Activated T-helper 1 cell treated with anti-CD3 and anti-CD28 coated beads, Interleukin-12 subunit alpha, Interleukin-12 subunit beta, Interleukin-2, Interleukin-4 antibody, amounts not matched to agents 30 ng/mL and 10 ng/mL and 1 ng/mL, durations not matched to agents 14 hours and 24 hours and 36 hours (primary cell): ENCODE measurements at regions not wholly inside any gene's neighbourhood (a gene's known extent, or its start where the extent isn't known, plus 50 kb on each side); places are given as distances from the start of the nearest gene placed in this dataset.
"Not testable (repeated sequence)": the region's sequence is repeated elsewhere in the genome, so short reads cannot be mapped to it uniquely, and the experiment has no call there.

Source experiments
- DNase-seq: peaks from one replicate; pipeline ENCODE4 v3.0.0; 2021; ENCODE audit warnings: low spot score
- H3K27ac Mint-ChIP-seq: one replicate; pipeline ENCODE4 v1.8.0; 2021; ENCODE audit warnings: mild to moderate bottlenecking, mixed read lengths
- H3K27me3 Mint-ChIP-seq: one replicate; pipeline ENCODE4 v1.8.0; 2022; ENCODE audit warnings: mild to moderate bottlenecking, moderate library complexity, mixed read lengths; ENCODE audit not compliant: insufficient read depth
- H3K36me3 Mint-ChIP-seq: one replicate; pipeline ENCODE4 v1.8.0; 2021; ENCODE audit warnings: low read depth, mixed read lengths
- H3K4me1 Mint-ChIP-seq: one replicate; pipeline ENCODE4 v1.8.0; 2021; ENCODE audit warnings: low read depth, mixed read lengths
- H3K4me3 Mint-ChIP-seq: one replicate; pipeline ENCODE4 v1.8.0; 2021; ENCODE audit warnings: mild to moderate bottlenecking, moderate library complexity, mixed read lengths
- H3K9me3 Mint-ChIP-seq: one replicate; pipeline ENCODE4 v1.8.0; 2021; ENCODE audit warnings: mixed read lengths
- intact Hi-C: fragments of 100-400 bp; cut with micrococcal nuclease; formaldehyde crosslinking; loops from one replicate; pipeline ENCODE4 v1.15.1; 2024

GRCh38 chrX:42237956-42238355 lies 314.6 kb upstream of the CASK start:
- Mint-ChIP-seq H3K27ac (no peak overlapping the region), H3K4me3 (no peak overlapping the region), H3K27me3 (no peaks in the 10 kb centered on the region), H3K36me3 (peaks cover 2% of the 10 kb centered on the region), H3K9me3 (no peaks in the 10 kb centered on the region), H3K4me1 (peaks cover 7% of the 10 kb centered on the region)
- DNase-seq: no peak
- intact Hi-C loops: no loop called here

GRCh38 chrX:42229533-42229932 lies 306.2 kb upstream of the CASK start:
- no peak for DNase-seq
- Mint-ChIP-seq H3K27me3 (no peaks in the 10 kb centered on the region), H3K9me3 (peaks cover 21% of the 10 kb centered on the region), H3K4me3 (no peak overlapping the region), H3K36me3 (peaks cover 5% of the 10 kb centered on the region), H3K4me1 (peaks cover 12% of the 10 kb centered on the region), H3K27ac (no peak overlapping the region)
- intact Hi-C loops: no loop called here

- Mint-ChIP-seq H3K27me3 (peaks cover 3% of the 10 kb centered on the region), H3K36me3 (peaks cover under 1% of the 10 kb centered on the region), H3K4me3 (no peak overlapping the region), H3K9me3 (peaks cover 1% of the 10 kb centered on the region), H3K4me1 (no peaks in the 10 kb centered on the region), H3K27ac (no peak overlapping the region)
- DNase-seq: no peak
- intact Hi-C loops: no loop called here
These were observed 297.3 kb upstream of the CASK start for GRCh38 chrX:42220666-42221065.

GRCh38 chrX:42220083-42220482 lies 296.7 kb upstream of the CASK start:
- H3K36me3 Mint-ChIP-seq: no peaks in the 10 kb centered on the region
- no peaks in the 10 kb centered on the region for H3K9me3 Mint-ChIP-seq
- no peak overlapping the region for H3K27ac Mint-ChIP-seq
- peaks cover 3% of the 10 kb centered on the region for H3K27me3 Mint-ChIP-seq
- DNase-seq: no peak
- H3K4me1 Mint-ChIP-seq: no peaks in the 10 kb centered on the region
- no peak overlapping the region for H3K4me3 Mint-ChIP-seq
- intact Hi-C loops: no loop called here

GRCh38 chrX:42219231-42219630 lies 295.9 kb upstream of the CASK start:
- Mint-ChIP-seq H3K27me3 (peaks cover 3% of the 10 kb centered on the region), H3K4me1 (no peaks in the 10 kb centered on the region), H3K27ac (no peak overlapping the region), H3K36me3 (no peaks in the 10 kb centered on the region), H3K4me3 (no peak overlapping the region), H3K9me3 (no peaks in the 10 kb centered on the region)
- DNase-seq: no peak
- intact Hi-C loops: no loop called here

- H3K36me3 Mint-ChIP-seq: no peaks in the 10 kb centered on the region
- DNase-seq: no peak
- H3K27ac Mint-ChIP-seq: no peak overlapping the region
- H3K27me3 Mint-ChIP-seq: no peaks in the 10 kb centered on the region
- no peaks in the 10 kb centered on the region for H3K4me1 Mint-ChIP-seq
- intact Hi-C loops: no loop called here
- H3K9me3 Mint-ChIP-seq: peaks cover 4% of the 10 kb centered on the region
- H3K4me3 Mint-ChIP-seq: no peak overlapping the region
These were observed 272.2 kb upstream of the CASK start for GRCh38 chrX:42195506-42195905.

- no peak overlapping the region for H3K27ac Mint-ChIP-seq
- H3K27me3 Mint-ChIP-seq: no peaks in the 10 kb centered on the region
- DNase-seq: no peak
- H3K36me3 Mint-ChIP-seq: no peaks in the 10 kb centered on the region
- peaks cover 7% of the 10 kb centered on the region for H3K4me1 Mint-ChIP-seq
- intact Hi-C loops: no loop called here
- H3K4me3 Mint-ChIP-seq: no peak overlapping the region
- peaks cover 4% of the 10 kb centered on the region for H3K9me3 Mint-ChIP-seq
These were observed 266.2 kb upstream of the CASK start for GRCh38 chrX:42189576-42189975.

GRCh38 chrX:42188730-42189129 lies 265.4 kb upstream of the CASK start:
- Mint-ChIP-seq H3K27ac (no peak overlapping the region), H3K9me3 (peaks cover 4% of the 10 kb centered on the region), H3K4me3 (no peak overlapping the region), H3K27me3 (no peaks in the 10 kb centered on the region), H3K4me1 (peaks cover 7% of the 10 kb centered on the region), H3K36me3 (no peaks in the 10 kb centered on the region)
- intact Hi-C loops: no loop called here
- no peak for DNase-seq

- no peaks in the 10 kb centered on the region for H3K9me3 Mint-ChIP-seq
- no peaks in the 10 kb centered on the region for H3K27me3 Mint-ChIP-seq
- H3K36me3 Mint-ChIP-seq: no peaks in the 10 kb centered on the region
- H3K4me1 Mint-ChIP-seq: no peaks in the 10 kb centered on the region
- DNase-seq: no peak
- no peak overlapping the region for H3K4me3 Mint-ChIP-seq
- no peak overlapping the region for H3K27ac Mint-ChIP-seq
- intact Hi-C loops: no loop called here
These were observed 253.4 kb upstream of the CASK start for GRCh38 chrX:42176789-42177188.

GRCh38 chrX:42175843-42176242 lies 252.5 kb upstream of the CASK start:
- intact Hi-C loops: no loop called here
- Mint-ChIP-seq H3K36me3 (no peaks in the 10 kb centered on the region), H3K27me3 (no peaks in the 10 kb centered on the region), H3K27ac (no peak overlapping the region), H3K4me1 (no peaks in the 10 kb centered on the region), H3K9me3 (no peaks in the 10 kb centered on the region), H3K4me3 (no peak overlapping the region)
- no peak for DNase-seq

GRCh38 chrX:42157923-42158322 lies 234.6 kb upstream of the CASK start:
- H3K27ac Mint-ChIP-seq, H3K27me3 Mint-ChIP-seq, H3K4me1 Mint-ChIP-seq, H3K36me3 Mint-ChIP-seq, DNase-seq, H3K4me3 Mint-ChIP-seq, intact Hi-C loops: not testable (repeated sequence)
- H3K9me3 Mint-ChIP-seq: peaks cover 25% of the 10 kb centered on the region

GRCh38 chrX:42151808-42152207 lies 228.5 kb upstream of the CASK start:
- intact Hi-C loops: no loop called here
- H3K4me3 Mint-ChIP-seq: peak overlapping the region; percentile 6
- H3K27ac Mint-ChIP-seq: no peak overlapping the region
- no peak for DNase-seq
- no peaks in the 10 kb centered on the region for H3K27me3 Mint-ChIP-seq
- peaks cover 6% of the 10 kb centered on the region for H3K4me1 Mint-ChIP-seq
- H3K36me3 Mint-ChIP-seq: peaks cover 2% of the 10 kb centered on the region
- peaks cover 7% of the 10 kb centered on the region for H3K9me3 Mint-ChIP-seq

- intact Hi-C loops: no loop called here
- peaks cover 2% of the 10 kb centered on the region for H3K36me3 Mint-ChIP-seq
- peaks cover 6% of the 10 kb centered on the region for H3K4me1 Mint-ChIP-seq
- no peaks in the 10 kb centered on the region for H3K27me3 Mint-ChIP-seq
- DNase-seq: no peak
- no peak overlapping the region for H3K27ac Mint-ChIP-seq
- no peak overlapping the region for H3K4me3 Mint-ChIP-seq
- H3K9me3 Mint-ChIP-seq: peaks cover 7% of the 10 kb centered on the region
These were observed 226.4 kb upstream of the CASK start for GRCh38 chrX:42149765-42150164.

- peaks cover 6% of the 10 kb centered on the region for H3K4me1 Mint-ChIP-seq
- no peak overlapping the region for H3K4me3 Mint-ChIP-seq
- peaks cover 7% of the 10 kb centered on the region for H3K9me3 Mint-ChIP-seq
- intact Hi-C loops: no loop called here
- no peak for DNase-seq
- no peak overlapping the region for H3K27ac Mint-ChIP-seq
- peaks cover 2% of the 10 kb centered on the region for H3K36me3 Mint-ChIP-seq
- no peaks in the 10 kb centered on the region for H3K27me3 Mint-ChIP-seq
These were observed 225.9 kb upstream of the CASK start for GRCh38 chrX:42149281-42149680.
